ENCODE measurements at regions not wholly inside any gene's neighbourhood (a gene's known extent, or its start where the extent isn't known, plus 50 kb on each side); places are given as distances from the start of the nearest gene placed in this dataset.

DNA sequence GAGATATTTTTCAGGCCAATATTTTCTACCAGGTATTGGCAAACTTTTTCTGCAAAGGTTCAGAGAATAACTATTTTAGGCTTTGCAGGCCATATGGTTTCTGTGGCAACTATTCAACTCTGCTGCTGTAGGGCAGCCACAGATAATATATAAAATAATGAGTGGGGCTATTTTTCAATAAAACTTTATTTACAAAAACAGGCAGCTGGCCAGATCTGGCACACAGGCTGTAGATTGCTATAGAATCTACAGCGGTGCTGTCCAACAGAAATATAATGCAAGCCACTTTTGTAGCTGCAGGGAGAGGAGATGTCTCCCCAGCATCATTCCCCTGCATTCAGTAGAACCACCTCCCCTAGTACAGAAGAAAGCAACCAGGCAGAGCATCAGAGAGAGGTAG lies 97.6 kb upstream of the BCOR start:
- no peaks in the 10 kb centered on the region for H3K27me3 ChIP-seq (ENCODE audit: control insufficient read depth, insufficient read depth, low read length, poor library complexity, severe bottlenecking)
- TF ChIP-seq, protein P1, sequence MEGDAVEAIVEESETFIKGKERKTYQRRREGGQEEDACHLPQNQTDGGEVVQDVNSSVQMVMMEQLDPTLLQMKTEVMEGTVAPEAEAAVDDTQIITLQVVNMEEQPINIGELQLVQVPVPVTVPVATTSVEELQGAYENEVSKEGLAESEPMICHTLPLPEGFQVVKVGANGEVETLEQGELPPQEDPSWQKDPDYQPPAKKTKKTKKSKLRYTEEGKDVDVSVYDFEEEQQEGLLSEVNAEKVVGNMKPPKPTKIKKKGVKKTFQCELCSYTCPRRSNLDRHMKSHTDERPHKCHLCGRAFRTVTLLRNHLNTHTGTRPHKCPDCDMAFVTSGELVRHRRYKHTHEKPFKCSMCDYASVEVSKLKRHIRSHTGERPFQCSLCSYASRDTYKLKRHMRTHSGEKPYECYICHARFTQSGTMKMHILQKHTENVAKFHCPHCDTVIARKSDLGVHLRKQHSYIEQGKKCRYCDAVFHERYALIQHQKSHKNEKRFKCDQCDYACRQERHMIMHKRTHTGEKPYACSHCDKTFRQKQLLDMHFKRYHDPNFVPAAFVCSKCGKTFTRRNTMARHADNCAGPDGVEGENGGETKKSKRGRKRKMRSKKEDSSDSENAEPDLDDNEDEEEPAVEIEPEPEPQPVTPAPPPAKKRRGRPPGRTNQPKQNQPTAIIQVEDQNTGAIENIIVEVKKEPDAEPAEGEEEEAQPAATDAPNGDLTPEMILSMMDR (conservative IDR thresholded peaks at IDR 0.05), result no peak
- H3K9me3 ChIP-seq (ENCODE audit: control insufficient read depth, low read length), result no peaks in the 10 kb centered on the region
- no peak overlapping the region for H3K27ac Mint-ChIP-seq
- no CpG with 5 or more reads among the region's 1 CpG for WGBS, 2 experiments (ENCODE audit: insufficient coverage in 1 of 2, insufficient read length in 1 of 2)
- H3K9me3 Mint-ChIP-seq, result peaks cover 15% of the 10 kb centered on the region
- no peak overlapping the region for H3K4me3 Mint-ChIP-seq
- no peaks in the 10 kb centered on the region for H3K4me1 Mint-ChIP-seq
- H3K27me3 Mint-ChIP-seq (ENCODE audit: insufficient read depth), result no peaks in the 10 kb centered on the region
- H3K4me3 ChIP-seq (ENCODE audit: low read length), result no peak overlapping the region
- H3K27ac ChIP-seq (ENCODE audit: low read depth, low read length), result no peak overlapping the region
- no peak for DNase-seq
- no peaks in the 10 kb centered on the region for H3K36me3 ChIP-seq (ENCODE audit: control insufficient read depth, insufficient read depth, low read length)
- no peak overlapping the region for H3K9ac ChIP-seq (ENCODE audit: extremely low read depth, low read length, poor library complexity, severe bottlenecking)
- no peaks in the 10 kb centered on the region for H3K4me1 ChIP-seq (ENCODE audit: control insufficient read depth, insufficient read depth, low read length)
- H3K36me3 Mint-ChIP-seq (ENCODE audit: low read depth), result no peaks in the 10 kb centered on the region

GRCh38 chrX:40192196-40192595 lies 94.4 kb upstream of the BCOR start:
- DNase-seq, result no peak
- Histone ChIP-seq H3K27me3 (ENCODE audit: control insufficient read depth, insufficient read depth, low read length, poor library complexity, severe bottlenecking) (no peaks in the 10 kb centered on the region), H3K27ac (ENCODE audit: low read depth, low read length) (no peak overlapping the region), H3K9me3 (ENCODE audit: control insufficient read depth, low read length) (no peaks in the 10 kb centered on the region), H3K36me3 (ENCODE audit: control insufficient read depth, insufficient read depth, low read length) (no peaks in the 10 kb centered on the region), H3K4me1 (ENCODE audit: control insufficient read depth, insufficient read depth, low read length) (no peaks in the 10 kb centered on the region), H3K4me3 (ENCODE audit: low read length) (no peak overlapping the region), H3K9ac (ENCODE audit: extremely low read depth, low read length, poor library complexity, severe bottlenecking) (no peak overlapping the region)
- Mint-ChIP-seq H3K36me3 (ENCODE audit: low read depth) (no peaks in the 10 kb centered on the region), H3K4me3 (no peak overlapping the region), H3K9me3 (peaks cover 9% of the 10 kb centered on the region), H3K27me3 (ENCODE audit: insufficient read depth) (no peaks in the 10 kb centered on the region), H3K4me1 (peaks cover 2% of the 10 kb centered on the region), H3K27ac (no peak overlapping the region)
- 86% methylated on average over 1 of the region's 1 CpG; no CpG with 5 or more reads in 1 of the 2 experiments for WGBS, 2 experiments (ENCODE audit: insufficient coverage in 1 of 2, insufficient read length in 1 of 2)
- TF ChIP-seq, protein P1 (conservative IDR thresholded peaks at IDR 0.05), result no peak

DNA sequence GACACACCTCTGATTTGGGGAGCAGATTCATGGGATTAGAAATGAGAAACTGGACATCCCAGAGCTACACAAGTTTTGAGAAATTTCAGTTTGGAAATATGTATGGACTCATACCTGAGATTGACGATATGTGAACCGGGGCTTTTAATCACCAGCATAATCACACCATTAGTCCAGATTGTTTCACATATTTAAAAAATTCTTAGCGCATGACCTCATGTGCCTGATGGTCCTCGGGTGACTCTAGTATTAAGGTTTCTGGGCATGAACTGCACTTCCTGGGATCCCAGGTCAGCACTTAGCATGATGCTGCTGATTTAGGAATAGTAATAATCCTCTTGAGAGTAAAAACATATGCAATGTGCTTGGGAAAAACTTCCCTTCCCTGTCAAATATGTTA lies 91.9 kb upstream of the BCOR start:
- no peaks in the 10 kb centered on the region for H3K4me1 ChIP-seq (ENCODE audit: control insufficient read depth, insufficient read depth, low read length)
- 96 to 100% methylated on average over 2 to 4 of the region's 4 CpGs for WGBS, 2 experiments (ENCODE audit: insufficient coverage in 1 of 2, insufficient read length in 1 of 2)
- H3K27me3 ChIP-seq (ENCODE audit: control insufficient read depth, insufficient read depth, low read length, poor library complexity, severe bottlenecking), result no peaks in the 10 kb centered on the region
- Mint-ChIP-seq H3K4me1 (peaks cover 2% of the 10 kb centered on the region), H3K4me3 (no peak overlapping the region), H3K27ac (no peak overlapping the region), H3K36me3 (ENCODE audit: low read depth) (no peaks in the 10 kb centered on the region), H3K9me3 (peaks cover 33% of the 10 kb centered on the region), H3K27me3 (ENCODE audit: insufficient read depth) (peaks cover 4% of the 10 kb centered on the region)
- H3K9ac ChIP-seq (ENCODE audit: extremely low read depth, low read length, poor library complexity, severe bottlenecking), result no peak overlapping the region
- peaks cover 9% of the 10 kb centered on the region for H3K9me3 ChIP-seq (ENCODE audit: control insufficient read depth, low read length)
- no peak for DNase-seq
- H3K4me3 ChIP-seq (ENCODE audit: low read length), result no peak overlapping the region
- no peak overlapping the region for H3K27ac ChIP-seq (ENCODE audit: low read depth, low read length)
- TF ChIP-seq, protein P1 (conservative IDR thresholded peaks at IDR 0.05), result no peak
- H3K36me3 ChIP-seq (ENCODE audit: control insufficient read depth, insufficient read depth, low read length), result no peaks in the 10 kb centered on the region

All from endodermal cell (in vitro differentiated cells).